GM15510 (cell line): ENCODE measurements at regions not wholly inside any gene's neighbourhood (a gene's known extent, or its start where the extent isn't known, plus 50 kb on each side); places are given as distances from the start of the nearest gene placed in this dataset.

ENCODE experiments used
- POLR2A ChIP-seq: IDR thresholded peaks from 3 replicates; pipeline ENCODE4 v1.6.1; 2011; ENCODE audit warnings: borderline replicate concordance; ENCODE audit not compliant: insufficient read length; ENCODE audit errors: extremely low read depth

GRCh38 chr2:2586931-2587330, 255.9 kb upstream of the MYT1L start:
- no peak for TF ChIP-seq POLR2A

- no peak for TF ChIP-seq POLR2A
These were observed 255.1 kb upstream of the MYT1L start for GRCh38 chr2:2586068-2586776.

- no peak for TF ChIP-seq POLR2A
These were observed 252.0 kb upstream of the MYT1L start for GRCh38 chr2:2582998-2583545.

- no peak for TF ChIP-seq POLR2A
These were observed 250.5 kb upstream of the MYT1L start for GRCh38 chr2:2581331-2582159.

- no peak for TF ChIP-seq POLR2A
These were observed 249.3 kb upstream of the MYT1L start for GRCh38 chr2:2580341-2580740.

GRCh38 chr2:2579814-2580213, 248.7 kb upstream of the MYT1L start:
- no peak for TF ChIP-seq POLR2A

- no peak for TF ChIP-seq POLR2A
These were observed 246.3 kb upstream of the MYT1L start for GRCh38 chr2:2577407-2577831.

GRCh38 chr2:2575870-2576386, 244.9 kb upstream of the MYT1L start:
- no peak for TF ChIP-seq POLR2A

- TF ChIP-seq POLR2A: no peak
These were observed 244.1 kb upstream of the MYT1L start for GRCh38 chr2:2575181-2575577.

GRCh38 chr2:2574401-2575180, 243.5 kb upstream of the MYT1L start:
- no peak for TF ChIP-seq POLR2A

- TF ChIP-seq POLR2A: no peak
These were observed 242.7 kb upstream of the MYT1L start for GRCh38 chr2:2573658-2574293.

- TF ChIP-seq POLR2A: no peak
These were observed 242.1 kb upstream of the MYT1L start for GRCh38 chr2:2573205-2573604.

- no peak for TF ChIP-seq POLR2A
These were observed 241.5 kb upstream of the MYT1L start for GRCh38 chr2:2572393-2573204.
